NCI-H146 (cell line): ENCODE measurements at regions not wholly inside any gene's neighbourhood (a gene's known extent, or its start where the extent isn't known, plus 50 kb on each side); places are given as distances from the start of the nearest gene placed in this dataset.
A peak's percentile ranks its signal among the peaks of the same experiment; 100 is the strongest.
"Not testable (repeated sequence)": the region's sequence is repeated elsewhere in the genome, so short reads cannot be mapped to it uniquely, and the experiment has no call there.

Source experiments
- DNase-seq: peaks from one replicate; lab custom pipeline; 2025; lab: John Stamatoyannopoulos, UW

DNA sequence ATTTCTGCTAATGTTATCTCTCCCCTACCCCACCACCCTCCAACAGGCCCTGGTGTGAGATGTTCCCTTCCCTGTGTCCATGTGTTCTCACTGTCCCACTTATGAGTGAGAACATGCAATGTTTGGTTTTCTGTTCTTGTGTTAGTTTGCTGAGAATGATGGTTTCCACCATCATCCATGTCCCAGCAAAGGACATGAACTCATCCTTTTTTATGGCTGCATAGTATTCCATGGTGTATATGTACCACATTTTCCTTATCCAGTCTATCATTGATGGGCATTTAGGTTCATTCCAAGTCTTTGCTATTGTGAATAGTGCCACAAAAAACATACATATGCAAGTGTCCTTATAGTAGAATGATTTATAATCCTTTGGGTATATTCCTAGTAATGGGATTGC, 104.5 kb downstream of the ZNF33B start:
- DNase-seq: not testable (repeated sequence)

GRCh38 chr10:42532996-42533395, 105.4 kb downstream of the ZNF33B start:
- DNase-seq: no peak

- DNase-seq: no peak
Observed at GRCh38 chr10:42523098-42523497, 115.3 kb downstream of the ZNF33B start.

GRCh38 chr10:42519761-42520460, 118.5 kb downstream of the ZNF33B start:
- DNase-seq: no peak

DNA sequence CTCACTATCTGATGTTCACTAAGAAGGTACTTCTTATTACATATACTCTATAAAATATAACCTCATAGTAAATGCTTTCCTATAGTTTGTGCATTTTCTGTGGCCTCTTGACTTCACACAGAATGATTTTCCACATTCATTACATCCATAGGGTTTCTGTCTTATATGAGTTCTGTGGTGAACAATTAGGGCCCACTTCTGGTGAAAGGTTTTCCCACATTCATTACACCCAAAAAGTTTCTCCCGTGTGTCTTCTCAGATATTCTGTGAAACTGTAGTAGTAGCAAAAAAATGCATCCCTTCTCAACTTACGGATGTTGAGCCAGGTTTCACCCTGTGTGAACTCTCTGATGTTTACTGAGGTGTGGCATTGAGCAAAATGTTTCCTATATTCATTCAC, 119.3 kb downstream of the ZNF33B start:
- DNase-seq: no peak

GRCh38 chr10:42513921-42514320, 124.4 kb downstream of the ZNF33B start:
- DNase-seq: no peak

DNA sequence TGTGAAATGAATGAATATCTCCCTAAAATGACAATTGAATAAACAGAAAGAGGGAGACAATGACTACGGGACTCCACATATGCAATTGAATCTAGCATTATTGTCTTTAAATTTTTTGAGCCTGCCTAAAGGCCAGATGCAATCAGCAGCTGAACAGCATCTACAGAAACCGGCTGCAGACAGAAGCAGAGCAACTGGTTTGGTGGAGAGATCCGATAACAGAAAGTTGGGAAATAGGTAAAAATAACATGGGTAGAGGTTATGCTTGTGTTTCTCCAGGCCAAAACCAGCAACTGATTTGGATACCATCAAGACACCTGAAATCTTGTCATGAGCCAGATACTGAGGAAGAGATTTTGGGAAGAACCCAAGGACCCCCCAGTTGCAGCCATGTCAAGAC, 146.6 kb downstream of the ZNF33B start:
- DNase-seq: no peak

- DNase-seq: no peak
Observed at GRCh38 chr10:42491001-42491592, 147.3 kb downstream of the ZNF33B start.

DNA sequence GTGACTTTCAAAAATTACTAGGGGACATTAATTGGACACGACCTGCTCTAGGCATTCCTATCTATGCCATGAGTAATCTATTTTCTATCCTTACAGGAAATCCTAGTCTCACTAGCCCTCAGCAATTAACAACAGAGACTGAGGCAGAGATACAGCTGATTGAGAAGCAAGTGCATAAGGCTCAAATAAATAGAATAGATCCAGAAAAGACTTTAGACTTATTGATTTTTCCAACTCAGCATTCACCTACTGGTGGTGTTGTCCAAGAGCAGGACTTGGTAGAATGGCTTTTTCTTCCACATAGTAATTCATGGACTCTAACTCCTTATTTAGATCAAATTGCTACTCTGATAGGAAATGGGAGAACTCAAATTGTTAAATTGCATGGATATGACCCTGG, 148.0 kb downstream of the ZNF33B start:
- DNase-seq: no peak

- no peak for DNase-seq
Observed at GRCh38 chr10:42488416-42488815, 150.0 kb downstream of the ZNF33B start.

- DNase-seq: no peak
Observed at GRCh38 chr10:42482411-42482810, 156.0 kb downstream of the ZNF33B start.

DNA sequence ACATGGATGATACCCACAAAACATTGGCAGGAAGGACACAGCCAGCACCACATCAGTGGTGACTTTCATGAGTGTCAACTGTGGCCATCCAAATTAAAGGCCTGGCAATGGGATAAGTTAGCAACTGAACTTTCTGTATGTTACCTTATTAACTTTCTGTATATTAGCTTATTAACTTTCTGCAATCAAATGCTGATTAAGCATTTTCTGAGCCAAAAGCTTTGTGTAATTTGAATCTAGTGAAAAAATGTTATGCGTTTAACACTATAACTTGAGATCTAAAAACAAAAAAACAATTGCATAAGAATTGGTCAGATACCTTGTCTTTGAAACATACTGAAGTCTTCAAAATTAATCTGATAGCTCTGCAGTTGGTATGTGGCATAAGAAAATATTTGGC, 159.3 kb downstream of the ZNF33B start:
- DNase-seq: no peak

DNA sequence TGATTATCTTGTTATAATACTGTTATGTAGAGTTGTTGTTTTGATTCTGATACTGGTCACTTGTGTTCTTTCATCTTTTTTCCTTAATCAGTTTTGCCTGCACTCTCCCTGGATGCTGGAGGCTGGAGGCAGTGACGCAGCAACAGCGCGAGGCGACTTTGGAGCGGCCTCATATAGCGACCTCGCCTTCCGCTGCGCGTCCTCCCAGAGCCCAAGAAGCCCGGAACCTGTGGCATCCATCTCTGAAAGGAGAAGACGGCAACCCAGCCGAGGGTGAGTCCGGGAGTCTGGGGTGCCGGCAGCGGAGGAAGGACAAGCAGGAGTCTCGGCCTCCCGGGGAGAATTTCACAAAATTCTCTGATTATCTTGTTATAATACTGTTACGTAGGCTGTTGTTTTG, 161.2 kb downstream of the ZNF33B start:
- no peak for DNase-seq

DNA sequence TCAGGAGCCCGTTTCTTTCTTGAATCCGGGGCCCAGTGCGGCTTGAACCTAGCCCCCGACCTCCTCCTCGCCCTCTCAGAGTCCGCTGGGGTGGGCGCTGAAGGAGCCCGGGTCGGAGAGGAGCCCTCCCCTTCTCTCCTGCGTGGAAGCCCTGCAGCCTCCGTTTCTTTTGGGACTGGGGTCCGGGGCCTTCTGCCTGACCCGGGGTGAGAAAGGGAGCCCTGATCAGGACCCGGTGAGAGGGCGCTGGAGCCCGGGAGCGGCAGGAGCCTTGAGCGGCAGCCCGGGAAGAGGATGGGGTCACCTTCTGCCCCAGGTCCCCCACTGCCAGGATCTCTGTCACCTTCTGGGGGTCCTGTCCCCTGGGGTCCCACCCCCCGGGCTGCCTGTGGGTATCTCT, 162.3 kb downstream of the ZNF33B start:
- no peak for DNase-seq

DNA sequence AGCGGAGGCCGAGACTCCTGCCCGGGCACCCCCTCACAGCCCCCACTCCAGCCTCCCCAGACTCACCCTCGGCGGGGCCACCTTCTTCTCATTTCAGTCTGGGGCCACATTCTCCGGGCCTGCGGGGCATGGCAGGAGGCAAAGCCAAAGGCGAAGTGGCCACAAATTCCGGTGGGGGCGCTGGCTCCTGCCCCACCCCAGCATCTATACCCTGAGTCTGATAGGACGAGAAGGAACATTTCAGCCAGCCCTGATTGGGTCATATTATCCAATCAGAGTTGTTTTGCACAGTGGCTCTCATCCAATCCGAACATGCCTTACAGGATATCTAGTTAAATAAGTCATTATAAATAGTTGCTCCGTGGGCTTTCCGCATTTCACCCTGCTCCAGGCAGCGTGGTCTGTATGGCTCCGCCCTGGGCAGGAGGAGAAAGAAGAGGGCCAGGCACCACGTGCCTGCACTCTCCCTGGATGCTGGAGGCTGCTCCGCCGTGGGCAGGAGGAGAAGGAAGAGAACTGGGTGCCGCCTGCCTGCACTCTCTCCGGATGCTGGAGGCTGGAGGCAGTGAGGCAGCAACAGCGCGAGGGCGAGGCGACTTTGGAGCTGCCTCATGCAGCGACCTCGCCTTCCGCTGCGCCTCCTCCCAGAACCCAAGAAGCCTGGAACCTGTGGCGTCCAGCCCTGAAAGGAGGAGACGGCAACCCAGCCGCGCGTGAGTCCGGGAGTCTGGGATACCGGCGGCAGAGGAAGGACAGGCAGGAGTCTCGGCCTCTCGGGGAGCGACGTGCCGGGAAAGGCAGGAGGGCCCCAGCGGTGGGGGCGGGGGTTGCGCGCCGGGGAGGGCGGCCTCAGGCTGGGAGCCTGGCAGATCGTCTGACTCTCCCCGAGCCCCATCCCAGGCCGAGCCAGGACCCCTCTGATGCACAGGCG, 162.9 kb downstream of the ZNF33B start:
- peak; percentile 54 for DNase-seq

DNA sequence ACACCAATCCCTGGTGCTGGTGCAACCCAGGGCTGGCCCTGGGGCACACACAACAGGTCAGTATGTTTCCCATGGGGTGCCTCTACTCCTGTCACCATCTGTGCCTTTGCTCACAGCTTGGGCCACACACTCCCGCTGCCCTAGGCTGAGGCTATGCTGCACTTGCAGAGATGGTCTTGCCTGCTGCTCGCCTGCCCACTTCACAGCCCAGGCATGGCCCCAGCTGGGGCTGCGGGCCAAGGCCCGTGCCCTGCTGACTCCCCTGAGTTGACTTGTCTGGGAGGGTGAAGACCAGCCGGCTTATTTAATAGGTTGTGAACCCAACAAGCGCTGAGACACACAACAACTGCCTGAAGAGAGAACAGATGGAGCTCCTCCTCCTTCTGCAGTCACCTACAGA, 184.1 kb downstream of the ZNF33B start:
- DNase-seq: no peak

DNA sequence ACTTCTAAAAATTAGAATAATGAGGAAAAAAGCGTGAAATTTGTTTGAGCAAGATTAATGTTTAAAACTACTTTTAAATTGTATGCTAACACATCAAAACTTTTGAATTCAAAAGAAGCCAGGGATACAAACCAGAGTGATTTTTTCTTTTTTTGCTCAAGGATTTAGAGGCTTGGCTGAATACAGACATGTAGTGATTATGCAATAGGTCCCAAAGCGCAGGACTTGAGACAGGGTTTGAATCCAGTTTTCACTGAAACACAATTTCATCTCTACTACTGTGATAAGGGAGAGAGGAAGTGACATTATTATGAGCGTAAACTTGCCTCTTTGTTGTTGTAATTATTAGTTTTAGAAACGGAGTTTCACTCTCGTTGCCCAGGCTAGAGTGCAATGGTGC, 207.3 kb downstream of the ZNF33B start:
- no peak for DNase-seq

GRCh38 chr10:42428534-42428933, 209.8 kb downstream of the ZNF33B start:
- no peak for DNase-seq

DNA sequence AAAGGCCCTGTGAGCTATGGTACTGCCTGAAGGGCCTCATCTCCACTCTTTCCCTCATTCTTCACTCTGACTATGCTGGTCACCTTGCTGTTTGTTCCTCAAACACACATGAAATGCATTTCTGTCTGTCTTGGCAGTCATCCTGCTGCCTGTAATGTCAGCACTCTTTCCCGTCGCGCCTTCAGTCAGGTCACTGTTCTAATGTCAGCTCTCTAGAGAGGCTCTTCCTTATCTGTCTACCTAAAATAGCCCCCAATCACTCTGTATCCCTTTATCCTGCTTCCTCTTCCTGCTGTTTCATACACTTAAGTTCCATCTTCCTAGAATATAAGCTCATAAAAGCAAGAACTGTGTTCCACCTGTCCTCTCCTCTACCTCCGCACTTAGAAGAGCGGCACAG, 215.5 kb downstream of the ZNF33B start:
- DNase-seq: no peak

- no peak for DNase-seq
Observed at GRCh38 chr10:42421812-42422211, 216.6 kb downstream of the ZNF33B start.

DNA sequence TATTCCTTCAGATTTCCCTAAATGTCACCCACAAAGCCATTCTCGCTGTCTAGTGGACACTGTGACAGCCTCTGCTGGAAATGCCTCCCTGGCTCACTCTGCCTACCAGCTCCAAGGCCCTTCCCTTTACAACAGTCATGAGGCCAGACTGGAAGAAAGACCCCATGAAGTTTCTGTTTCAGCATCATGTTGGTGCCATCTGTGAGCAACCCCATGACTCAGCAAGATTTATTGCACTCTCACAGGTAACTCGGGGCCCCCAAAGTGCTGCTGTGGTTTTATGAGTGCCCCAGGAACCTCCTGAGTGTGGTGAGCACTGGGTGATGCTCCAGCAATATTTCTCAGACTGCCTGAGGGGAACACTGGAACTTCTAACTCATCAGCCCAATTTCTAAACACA, 218.6 kb downstream of the ZNF33B start:
- no peak for DNase-seq

DNA sequence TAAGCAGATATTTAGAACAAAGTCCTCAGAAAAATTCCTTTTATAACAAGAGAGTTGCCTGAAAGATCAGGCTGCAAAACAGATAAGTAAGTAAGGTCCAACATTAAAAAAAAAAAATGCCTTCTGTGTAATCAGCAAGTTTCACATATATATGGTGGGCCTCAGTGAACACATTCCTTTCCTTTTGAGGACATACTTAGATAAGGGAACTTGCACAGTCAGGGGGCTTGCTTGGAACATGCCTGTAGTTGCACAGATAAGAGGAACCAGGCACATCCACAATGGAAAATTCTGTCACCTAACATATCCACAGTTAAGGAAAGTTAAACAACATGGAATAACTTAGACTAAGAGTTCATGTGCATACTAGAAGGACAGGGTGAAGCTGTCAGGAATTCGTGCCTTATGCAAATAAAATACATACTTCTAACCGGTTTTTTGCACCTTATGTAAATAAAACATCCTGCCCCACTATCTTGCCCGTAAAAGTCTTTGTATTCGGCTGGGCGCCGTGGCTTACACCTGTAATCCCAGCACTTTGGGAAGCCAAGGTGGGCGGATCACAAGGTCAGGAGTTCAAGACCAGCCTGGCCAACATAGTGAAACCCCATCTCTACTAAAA, 257.3 kb downstream of the ZNF33B start:
- DNase-seq: no peak
